HEK293T (cell line): ENCODE measurements at regions not wholly inside any gene's neighbourhood (a gene's known extent, or its start where the extent isn't known, plus 50 kb on each side); places are given as distances from the start of the nearest gene placed in this dataset.

Experiments used
- ARNT ChIP-seq: fragments of 450-650 bp; IDR thresholded peaks from 2 replicates; pipeline ENCODE4 v1.6.1; 2017; ENCODE audit warnings: mild to moderate bottlenecking
- BHLHE40 ChIP-seq: fragments of 450-650 bp; IDR thresholded peaks from 2 replicates; pipeline ENCODE4 v1.6.1; 2016; ENCODE audit warnings: mild to moderate bottlenecking, moderate library complexity, borderline replicate concordance
- ELF4 ChIP-seq: fragments of 450-650 bp; IDR thresholded peaks from 2 replicates; pipeline ENCODE4 v1.6.1; 2017; ENCODE audit warnings: antibody characterized with exemption
- FOXA1 ChIP-seq: fragments of 450-650 bp; IDR thresholded peaks from 2 replicates; pipeline ENCODE4 v1.6.1; 2016; ENCODE audit warnings: mild to moderate bottlenecking
- FOXK2 ChIP-seq: fragments of 450-650 bp; IDR thresholded peaks from 2 replicates; pipeline ENCODE4 v1.6.1; 2016; ENCODE audit warnings: mild to moderate bottlenecking
- FOXM1 ChIP-seq: fragments of 450-650 bp; IDR thresholded peaks from 2 replicates; pipeline ENCODE4 v1.6.1; 2017; ENCODE audit warnings: mild to moderate bottlenecking, borderline replicate concordance
- HDGF ChIP-seq: fragments of 450-650 bp; IDR thresholded peaks from 2 replicates; pipeline ENCODE4 v1.6.1; 2017; ENCODE audit warnings: antibody characterized with exemption, borderline replicate concordance
- NFRKB ChIP-seq: fragments of 450-650 bp; IDR thresholded peaks from 2 replicates; pipeline ENCODE4 v1.6.1; 2016; ENCODE audit warnings: mild to moderate bottlenecking, moderate library complexity
- PKNOX1 ChIP-seq: fragments of 450-650 bp; IDR thresholded peaks from 2 replicates; pipeline ENCODE4 v1.6.1; 2016
- SP1 ChIP-seq: fragments of 450-650 bp; IDR thresholded peaks from 2 replicates; pipeline ENCODE4 v1.6.1; 2017

DNA sequence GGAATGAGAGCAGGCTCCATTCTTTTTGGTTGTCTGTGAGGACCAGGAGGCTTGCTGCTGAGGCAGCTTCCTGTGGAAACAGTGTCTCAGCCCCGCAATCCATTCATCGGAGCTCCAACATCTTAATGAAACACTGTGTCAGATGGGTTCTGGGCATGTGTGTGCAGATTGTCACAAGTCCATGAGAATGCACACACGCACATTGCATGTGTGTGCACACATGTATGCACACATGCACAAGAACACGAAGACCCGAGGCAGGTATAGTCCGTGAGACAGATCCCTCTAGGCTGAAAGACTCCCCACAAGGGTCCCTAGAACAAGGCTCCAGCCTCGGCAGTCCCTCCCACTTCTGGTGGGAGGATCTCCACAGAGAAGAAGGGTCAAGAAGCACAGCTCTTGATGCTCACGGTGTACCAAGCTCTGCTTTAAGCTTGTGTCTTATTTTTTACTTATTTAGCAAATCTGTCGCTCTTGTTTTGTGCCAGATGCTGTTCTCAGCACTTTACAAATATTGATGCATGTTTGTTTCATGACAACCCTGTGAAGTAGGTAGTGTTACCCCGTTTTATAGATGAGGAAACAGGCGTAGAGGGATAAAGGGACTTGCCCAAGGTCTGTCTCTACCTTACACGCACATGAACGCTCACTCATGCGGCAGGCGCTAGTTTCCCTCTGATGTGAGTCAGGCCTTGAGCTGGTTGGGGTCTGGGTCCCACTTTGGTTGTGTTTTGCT lies 213.1 kb downstream of the SEC14L1 start:
- TF ChIP-seq SP1, result no peak
- TF ChIP-seq BHLHE40, result no peak
- TF ChIP-seq FOXA1, result no peak
- TF ChIP-seq FOXK2, result no peak
- no peak for TF ChIP-seq HDGF
- TF ChIP-seq ELF4, result no peak
- TF ChIP-seq FOXM1, result no peak
- TF ChIP-seq NFRKB, result no peak
- no peak for TF ChIP-seq ARNT
- TF ChIP-seq PKNOX1, result no peak
